K562 (cell line): ENCODE measurements at regions not wholly inside any gene's neighbourhood (a gene's known extent, or its start where the extent isn't known, plus 50 kb on each side); places are given as distances from the start of the nearest gene placed in this dataset.

Experiments used
- CHD2 ChIP-seq: IDR thresholded peaks from 2 replicates; pipeline ENCODE4 v1.6.1; 2011; ENCODE audit warnings: low read depth, low read length
- SP1 ChIP-seq: sonication (generic); formaldehyde crosslinking; IDR thresholded peaks from 2 replicates; pipeline ENCODE4 v1.8.1; 2022; ENCODE audit warnings: mild to moderate bottlenecking, missing genetic modification reagents
- USF2 ChIP-seq: sonication (generic); formaldehyde crosslinking; IDR thresholded peaks from 2 replicates; pipeline ENCODE4 v1.5.0; 2020; ENCODE audit warnings: missing genetic modification reagents
- ZFX ChIP-seq: sonication (generic); formaldehyde crosslinking; IDR thresholded peaks from 2 replicates; pipeline ENCODE4 v1.8.0; 2022; ENCODE audit warnings: mild to moderate bottlenecking, missing genetic modification reagents, moderate library complexity

- TF ChIP-seq SP1 (no peak), CHD2 (no peak), USF2 (CRISPR knock-in tag) (no peak), ZFX (CRISPR knock-in tag) (no peak)
Observed at GRCh38 chr14:98229656-98230366, 1042.2 kb downstream of the BCL11B start.
